Fibroblast of peridontal ligament (primary cell): ENCODE measurements at regions not wholly inside any gene's neighbourhood (a gene's known extent, or its start where the extent isn't known, plus 50 kb on each side); places are given as distances from the start of the nearest gene placed in this dataset.
"Not testable (repeated sequence)": the region's sequence is repeated elsewhere in the genome, so short reads cannot be mapped to it uniquely, and the experiment has no call there.

ENCODE experiments used
- DNase-seq: peaks from one replicate; pipeline ENCODE4 v3.0.0-alpha.2; 2010; ENCODE audit errors: extremely low read depth

DNA sequence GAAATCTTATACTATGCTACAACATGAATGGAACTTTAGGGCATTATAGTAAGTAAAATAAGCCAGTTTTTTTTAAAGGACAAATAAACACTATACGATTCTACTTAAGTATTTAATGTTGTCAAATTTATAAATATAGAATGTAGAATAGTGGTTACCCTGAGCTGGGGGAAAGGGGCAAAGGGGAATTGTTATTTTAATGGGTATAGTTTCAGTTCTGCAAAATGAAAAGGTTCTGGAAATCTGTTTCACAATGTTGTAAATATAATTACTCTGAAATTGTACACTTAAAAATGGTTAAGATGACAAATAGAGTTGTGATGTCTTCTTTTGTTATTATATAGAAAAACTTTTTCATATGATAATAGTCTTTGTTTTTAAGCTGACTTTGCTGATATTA lies 366.3 kb downstream of the MRPL39 start:
- no peak for DNase-seq

DNA sequence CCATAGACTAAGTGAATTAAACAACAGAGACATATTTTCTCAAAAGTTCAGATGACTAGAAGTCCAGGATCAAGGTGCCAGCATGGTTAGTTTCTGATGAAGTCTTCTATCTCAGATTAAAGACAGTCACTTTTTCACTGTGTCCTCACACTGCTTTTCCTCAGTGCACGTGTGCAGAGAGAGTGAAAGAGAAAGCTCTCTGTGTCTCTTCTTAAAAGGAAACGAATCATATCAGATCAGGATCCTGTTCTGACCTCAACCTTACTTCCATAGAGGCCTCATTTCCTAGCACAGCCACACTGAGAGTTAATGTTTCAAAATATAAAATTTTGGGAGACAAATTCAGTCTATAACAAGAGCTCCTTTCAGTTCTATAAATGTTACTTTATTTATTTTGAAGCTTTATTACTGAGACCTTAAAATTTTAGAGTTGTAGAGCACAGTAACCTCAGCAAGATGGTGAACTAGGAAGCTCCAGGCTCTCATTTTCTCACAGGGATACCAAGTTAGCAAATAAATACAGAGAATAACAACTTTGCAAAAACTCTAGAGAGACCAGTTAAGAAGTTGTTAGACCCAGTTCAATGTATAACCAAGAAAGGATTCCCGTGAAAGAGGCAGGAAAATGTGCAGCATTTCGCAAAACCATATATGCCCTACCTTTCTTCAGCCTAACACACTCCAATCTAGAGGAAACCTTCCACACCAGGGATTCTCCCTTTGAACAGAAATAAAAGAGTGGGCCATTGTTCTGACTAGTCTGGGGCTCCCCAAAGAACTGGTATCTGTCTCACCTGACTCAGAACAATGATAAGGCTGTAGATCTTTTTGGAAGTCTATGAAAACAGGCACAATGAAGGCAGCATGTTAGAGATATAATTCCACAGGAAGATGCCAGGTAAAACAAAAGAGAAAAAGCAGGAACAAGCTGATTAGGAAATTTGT lies 372.2 kb downstream of the MRPL39 start:
- no peak for DNase-seq

DNA sequence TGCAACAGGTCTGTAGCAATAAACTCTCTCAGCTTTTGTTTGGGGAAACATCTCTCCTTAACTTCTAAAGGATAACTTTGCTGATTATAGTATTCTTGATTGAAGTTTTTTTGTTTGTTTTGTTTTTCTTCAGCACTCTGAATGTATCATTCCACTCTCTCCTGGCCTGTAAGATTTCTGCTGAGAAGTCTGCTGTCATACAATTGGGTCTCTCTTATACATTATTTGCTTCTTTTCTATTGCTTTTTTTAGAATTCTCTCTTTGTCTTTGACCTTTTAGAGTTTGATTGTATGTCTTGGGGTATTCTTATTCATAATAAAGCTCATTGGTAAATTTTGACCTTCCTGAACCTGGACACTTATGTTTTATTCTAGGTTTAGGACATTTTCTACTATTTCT lies 386.3 kb downstream of the MRPL39 start:
- DNase-seq: no peak

DNA sequence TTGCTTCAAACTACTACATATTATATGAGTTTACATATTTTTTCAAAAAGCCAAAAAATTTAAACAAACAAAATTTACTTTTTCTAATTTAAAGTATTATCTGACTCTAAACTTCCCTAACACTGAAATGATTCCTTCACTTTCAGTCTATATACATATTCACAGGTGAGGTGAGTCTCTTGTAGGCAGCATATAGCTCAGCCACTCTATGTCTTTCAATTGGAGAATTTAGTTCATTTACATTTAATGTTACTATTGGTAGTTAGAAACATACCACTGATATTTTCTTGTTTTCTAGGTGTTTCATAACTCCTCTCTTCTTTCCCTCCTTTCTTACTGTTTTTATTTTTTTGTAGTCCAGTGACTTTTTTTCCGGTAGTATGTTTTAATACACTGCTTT lies 387.1 kb downstream of the MRPL39 start:
- DNase-seq: no peak

DNA sequence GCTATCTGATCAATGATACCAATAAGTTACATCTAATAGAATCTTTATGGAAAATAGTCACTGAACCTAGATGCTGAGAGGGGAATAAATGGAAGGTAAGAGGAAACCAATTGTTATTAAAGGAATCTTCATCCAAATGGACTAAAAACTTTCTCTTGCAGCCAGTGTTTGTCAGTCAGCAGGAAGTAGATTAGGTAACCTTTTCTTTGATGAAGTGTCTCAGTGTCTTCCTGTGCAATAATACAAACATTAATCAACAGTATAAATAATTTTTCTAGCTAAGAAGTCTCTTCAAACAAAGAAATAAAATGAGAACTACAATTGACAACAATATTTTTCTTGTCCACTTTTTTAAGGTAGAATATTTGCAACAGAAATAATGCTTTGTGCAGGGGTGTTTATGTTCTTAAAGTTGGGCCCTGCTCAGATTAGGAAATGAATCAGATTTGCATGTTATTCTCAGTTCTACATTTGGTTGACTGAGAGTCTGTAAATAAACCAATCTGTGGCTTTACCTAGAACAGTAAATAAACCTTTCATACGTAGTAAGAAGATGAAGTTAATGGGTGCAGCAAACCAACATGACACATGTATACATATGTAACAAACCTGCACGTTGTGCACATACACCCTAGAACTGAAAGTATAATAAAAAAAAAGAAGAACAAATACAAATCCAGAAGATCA lies 391.4 kb downstream of the MRPL39 start:
- DNase-seq: no peak

DNA sequence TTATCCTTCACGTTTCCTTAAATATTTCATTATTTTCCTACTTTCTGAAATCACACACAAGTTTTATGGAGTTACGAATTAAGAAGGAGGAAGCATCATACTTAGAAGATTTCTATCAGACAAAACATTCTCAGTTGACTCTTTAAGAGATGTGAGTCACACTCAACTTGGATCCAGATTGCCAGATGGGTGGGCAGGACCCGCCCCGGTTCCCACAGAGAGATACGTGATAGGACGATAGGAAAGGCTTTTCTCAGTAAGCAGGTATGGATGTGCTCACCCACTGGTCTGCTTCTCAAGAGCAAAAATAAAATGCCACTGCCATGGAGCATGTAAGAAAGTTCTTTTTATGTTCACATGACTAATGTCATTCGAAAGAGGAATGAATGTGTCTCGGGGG lies 392.6 kb downstream of the MRPL39 start:
- DNase-seq: no peak

DNA sequence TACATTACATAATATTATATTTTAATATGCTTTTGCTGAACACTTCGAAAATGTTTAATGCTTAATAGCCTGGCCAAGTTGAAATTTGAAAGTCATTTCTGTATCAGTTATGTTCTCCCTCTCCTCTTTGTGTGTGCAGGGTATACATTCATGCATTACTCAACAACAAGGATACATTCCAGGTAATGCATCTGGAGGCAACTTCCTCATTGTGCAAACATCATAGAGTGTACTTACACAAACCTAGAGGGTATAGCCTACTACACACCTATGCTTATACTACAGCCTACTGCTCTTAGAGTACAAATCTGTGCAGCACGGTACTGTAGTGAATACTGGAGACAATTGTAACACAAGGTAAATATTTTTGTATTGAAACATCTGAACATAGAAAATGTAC lies 407.3 kb downstream of the MRPL39 start:
- no peak for DNase-seq

DNA sequence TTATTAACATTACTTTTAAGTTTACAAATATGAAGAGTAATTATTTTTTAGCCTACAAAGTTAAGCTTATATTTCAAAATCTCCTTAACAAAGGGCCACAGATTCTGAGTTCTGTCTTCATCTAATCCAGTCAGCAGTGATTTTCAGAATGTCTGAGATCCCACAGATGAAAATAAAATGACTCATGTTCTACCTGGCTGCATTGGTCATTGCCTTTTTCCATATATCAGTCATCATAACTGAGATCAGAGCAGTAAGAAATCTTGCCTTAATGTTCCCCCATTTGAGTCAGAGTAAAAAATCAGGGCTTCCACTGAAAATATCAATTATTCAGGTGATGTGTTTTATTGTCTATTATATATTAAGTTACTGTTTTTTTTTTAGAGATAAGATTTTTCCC lies 416.1 kb downstream of the MRPL39 start:
- DNase-seq: no peak

DNA sequence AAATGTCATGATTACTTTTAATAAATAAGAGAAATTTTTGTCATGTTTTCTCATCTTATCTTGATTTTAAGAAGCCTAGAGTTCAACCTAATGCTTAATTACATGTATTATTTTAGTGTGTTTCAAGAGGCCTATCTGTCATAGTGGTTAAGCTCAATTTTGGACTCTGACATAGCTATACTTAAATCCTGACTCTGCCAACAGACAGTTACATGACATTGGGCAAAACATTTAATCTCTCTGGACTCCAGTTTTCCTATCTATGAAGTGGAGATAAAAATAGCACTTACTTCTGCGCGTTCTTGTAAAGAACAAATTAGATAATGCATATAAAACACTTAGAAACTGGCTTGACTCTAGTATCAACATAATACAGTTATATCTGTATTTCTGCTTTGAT lies 417.8 kb downstream of the MRPL39 start:
- no peak for DNase-seq

DNA sequence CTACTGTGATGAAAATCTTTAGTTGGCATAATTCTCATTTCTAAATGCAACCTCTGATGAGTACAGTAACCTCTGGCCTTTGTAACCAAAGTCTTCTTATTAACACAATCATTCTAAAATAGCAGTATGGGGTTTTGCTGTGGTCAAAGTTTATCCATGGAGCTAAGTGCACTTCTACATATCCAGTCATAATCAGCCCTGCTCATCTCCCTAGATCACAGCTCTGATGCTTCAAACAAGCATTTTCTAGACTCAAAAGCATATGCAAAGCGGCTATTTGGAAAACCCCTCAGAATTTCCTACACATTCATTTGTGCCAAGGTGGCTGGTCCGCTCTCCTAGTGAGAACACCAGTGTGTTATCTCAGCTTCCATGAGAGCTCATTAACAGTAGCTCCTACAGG lies 418.6 kb downstream of the MRPL39 start:
- DNase-seq: no peak

DNA sequence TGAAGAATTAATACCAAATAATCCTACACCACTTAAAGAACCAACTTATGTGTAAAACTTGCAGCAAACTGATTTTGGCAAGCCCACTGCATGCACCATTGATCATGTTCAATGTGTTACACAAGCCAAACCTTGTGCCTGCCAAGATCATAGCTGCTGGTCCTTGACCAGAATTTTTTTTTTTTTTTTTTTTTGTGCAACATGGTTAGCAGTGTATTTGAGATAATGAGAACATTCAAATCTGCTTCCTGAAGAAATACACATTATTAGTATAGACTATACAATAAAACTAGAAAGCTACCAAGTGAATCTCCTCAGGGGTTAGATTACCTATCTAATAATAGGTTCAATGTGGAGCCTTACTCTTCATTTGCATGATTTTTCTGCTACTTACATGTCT lies 421.0 kb downstream of the MRPL39 start:
- no peak for DNase-seq

DNA sequence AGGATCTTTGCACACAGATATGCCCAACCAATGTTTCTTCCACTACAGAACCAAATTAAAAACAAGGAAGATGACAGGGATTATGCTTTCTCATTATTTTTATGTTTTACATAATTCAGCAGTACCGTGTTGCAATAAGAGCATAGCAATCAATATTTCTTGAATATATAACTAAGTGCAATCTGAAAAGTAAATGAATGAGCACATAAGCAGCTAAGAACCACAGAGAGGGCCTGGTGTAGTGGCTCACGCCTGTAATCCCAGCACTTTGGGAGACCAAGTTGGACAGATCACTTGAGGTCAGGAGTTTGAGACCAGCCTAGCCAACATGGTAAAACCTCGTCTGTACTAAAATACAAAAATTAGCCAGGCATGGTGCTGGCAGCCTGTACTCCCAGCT lies 423.7 kb downstream of the MRPL39 start:
- DNase-seq: no peak

DNA sequence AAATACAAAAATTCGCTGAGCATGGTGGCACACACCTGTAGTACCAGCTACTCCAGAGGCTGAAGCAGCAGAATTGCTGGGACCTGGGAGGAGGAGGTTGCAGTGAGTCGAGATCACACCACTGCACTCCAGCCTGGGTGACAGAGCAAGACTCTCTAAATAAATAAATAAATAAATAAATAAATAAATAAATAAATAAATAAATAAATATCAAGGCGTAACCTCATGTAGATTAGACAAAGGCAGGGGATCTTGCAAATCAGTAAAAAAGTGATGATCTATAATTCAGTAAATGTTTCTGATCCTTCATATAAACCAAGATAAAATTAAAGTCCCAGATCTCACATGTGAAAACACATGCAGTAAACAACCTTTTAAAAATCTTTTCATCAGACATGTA lies 425.6 kb downstream of the MRPL39 start:
- not testable (repeated sequence) for DNase-seq

DNA sequence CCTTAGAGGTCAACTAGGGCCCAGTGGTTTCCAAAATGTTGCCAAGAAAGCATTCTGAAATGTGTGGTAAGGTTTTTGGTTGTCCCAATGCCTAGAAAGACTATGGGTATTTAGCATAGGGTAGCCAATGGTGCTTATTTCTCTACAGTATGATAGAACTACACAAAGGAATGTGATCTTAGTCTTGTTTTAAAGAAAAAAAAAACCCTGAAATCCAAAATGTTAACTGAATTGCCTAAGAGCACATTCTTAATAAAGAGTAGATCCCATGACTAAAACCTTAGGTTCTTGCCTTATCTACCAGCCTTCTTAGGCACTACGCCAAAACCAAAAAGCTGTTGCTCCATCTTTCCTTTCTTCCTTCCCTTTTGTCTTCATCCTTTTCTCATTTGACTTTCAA lies 428.2 kb downstream of the MRPL39 start:
- peak; percentile 2 for DNase-seq

DNA sequence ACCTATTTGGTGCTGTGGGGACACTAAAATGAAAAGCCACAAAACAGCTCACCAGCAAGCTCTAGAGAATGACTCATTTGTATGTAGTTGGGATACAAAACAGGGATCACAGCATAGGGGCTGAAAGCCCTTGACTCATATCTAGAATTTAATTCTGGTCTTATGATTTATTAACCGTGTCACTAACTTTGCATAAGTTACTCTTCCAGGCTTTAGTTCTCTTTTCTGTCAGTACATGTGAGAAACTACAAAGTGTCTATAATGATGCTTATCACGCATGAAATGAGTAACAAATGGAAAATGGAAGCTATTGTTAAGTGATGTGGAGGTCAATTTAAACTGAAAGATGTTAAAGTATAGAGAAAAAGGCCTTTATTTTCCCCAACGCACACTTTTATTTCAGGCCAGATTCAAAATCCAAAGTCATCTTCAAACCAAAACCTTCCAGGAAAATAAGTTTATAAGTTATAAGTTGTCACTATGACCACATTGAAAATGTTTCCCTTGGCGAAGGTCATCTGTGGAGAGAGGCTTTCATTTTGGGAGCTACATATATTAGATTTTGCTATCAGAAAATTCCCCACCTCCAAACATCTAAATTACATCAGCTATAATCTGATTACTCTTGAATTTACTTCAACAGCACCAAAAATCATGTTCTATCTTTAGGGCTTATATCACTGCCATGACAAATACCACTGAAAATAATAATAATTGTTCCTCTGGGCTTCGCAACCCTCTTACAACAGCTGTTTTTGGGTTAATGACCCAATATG lies 430.5 kb downstream of the MRPL39 start:
- DNase-seq: no peak

DNA sequence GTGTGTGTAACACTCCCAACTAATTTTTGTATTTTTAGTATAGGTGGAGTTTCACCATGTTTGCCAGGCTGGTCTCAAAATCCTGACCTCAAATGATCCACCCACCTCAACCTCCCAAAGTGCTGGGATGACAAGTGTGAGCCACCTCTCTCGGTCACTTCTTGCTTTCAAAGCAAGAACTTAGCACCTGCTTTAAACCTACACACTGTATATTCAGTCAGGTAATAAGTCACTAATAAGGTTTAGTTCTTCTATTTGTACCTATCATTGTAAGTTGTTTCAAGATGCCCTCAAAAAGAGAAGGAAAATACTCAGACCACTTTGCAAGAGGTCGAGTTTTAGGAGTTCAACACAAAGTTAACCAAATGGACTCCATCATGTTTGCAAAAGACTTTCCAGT lies 431.3 kb downstream of the MRPL39 start:
- DNase-seq: no peak

DNA sequence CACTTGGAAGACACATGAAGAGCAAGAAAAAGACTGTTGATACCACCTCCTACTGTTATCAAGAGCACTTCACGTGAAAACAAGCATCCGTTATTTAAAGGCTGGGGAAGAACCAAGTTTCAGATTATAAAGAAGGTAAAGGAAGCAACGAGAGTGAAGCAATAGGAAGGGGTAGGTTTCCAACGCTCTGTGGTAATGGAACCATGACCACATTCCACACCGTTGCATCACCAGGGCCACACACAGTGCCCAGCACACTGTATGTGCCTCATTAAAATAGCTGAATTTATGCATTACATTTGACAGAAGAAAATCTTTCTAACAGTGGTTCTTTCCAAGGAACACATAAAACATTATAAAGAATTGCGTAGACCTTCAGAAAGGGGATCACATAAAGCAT lies 435.8 kb downstream of the MRPL39 start:
- no peak for DNase-seq

DNA sequence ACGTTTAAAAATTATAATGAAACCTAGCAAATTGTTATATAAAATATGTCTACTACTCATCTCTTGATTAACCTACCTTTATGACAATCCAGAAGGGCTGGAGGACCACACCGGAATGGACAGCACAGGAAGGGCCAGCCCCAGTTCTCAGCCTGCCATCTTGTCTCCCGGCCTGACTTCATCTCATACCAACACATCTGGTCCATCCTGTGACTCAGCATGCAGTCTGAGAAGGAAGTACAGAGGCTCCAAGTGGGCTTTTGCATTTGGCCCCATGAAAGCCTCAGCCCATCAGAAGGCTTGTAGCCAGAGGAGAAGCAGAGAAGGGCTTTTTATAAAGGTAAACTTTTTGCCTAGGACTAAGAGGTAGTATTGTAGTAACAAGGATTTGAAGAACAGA lies 436.6 kb downstream of the MRPL39 start:
- DNase-seq: no peak

DNA sequence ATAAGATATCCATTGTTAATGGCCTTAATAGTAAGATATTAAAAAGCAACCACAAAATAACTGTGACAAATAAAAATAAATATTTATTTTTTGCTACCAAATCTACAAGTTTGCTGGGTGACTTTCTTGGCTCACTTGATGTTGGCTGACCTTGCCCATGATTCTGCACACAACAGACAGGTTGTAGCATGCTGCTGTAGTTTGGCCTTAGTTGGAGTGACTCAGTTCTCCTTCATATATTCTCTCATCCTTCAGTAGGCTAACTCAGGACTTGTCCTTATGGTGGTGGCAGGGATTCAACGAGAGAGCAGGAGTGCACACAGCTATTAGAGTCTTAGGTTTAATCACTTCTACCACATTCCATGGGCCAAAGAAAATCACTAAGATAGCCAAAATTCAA lies 437.9 kb downstream of the MRPL39 start:
- DNase-seq: no peak

DNA sequence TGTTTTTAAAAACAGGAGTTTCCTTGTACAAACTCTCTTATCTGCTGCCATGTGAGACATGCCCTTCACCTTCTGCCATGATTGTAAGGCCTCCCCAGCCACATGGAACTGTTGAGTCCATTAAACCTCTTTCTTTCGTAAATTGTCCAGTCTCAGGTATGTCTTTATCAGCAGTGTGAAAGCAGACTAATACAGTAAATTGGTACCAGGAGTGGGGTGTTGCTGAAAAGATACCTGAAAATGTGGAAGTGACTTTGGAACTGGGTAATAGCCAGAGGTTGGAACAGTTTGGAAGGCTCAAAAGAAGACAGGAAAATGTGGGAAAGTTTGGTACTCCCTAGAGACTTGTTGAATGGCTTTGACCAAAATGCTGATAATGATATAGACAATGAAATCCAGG lies 440.4 kb downstream of the MRPL39 start:
- DNase-seq: not testable (repeated sequence)

DNA sequence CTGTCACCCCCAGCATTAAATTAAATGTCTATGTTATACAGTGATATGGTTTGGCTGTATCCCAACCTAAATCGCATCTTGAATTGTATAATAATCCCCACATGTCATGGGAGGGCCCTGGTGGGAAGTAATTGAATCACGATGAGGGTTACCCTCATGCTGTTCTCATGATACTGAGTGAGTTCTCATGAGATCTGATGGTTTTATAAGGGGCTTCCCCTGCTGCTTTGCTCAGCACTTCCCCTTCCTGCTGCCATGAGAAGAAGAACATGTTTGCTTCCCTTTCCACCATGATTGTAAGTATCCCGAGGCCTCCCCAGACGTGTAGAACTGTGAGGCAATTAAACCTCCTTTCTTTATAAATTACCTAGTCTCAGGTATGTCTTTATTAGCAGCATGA lies 445.7 kb downstream of the MRPL39 start:
- DNase-seq: no peak

DNA sequence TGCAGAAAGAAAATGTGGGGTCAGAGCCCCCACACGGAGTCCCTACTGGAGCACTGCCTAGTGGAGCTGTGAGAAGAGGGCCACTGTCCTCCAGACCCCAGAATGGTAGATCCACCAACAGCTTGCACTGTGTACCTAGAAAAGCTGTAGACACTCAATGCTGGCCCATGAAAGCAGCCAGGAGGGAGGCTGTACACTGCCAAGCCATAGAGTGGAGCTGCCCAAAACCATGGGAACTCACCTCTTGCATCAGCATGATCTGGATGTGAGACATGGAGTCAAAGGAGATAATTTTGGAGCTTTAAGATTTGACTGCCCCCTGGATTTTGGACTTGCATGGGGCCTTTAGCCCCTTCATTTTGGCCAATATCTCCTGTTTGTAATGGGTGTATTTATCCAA lies 452.3 kb downstream of the MRPL39 start:
- not testable (repeated sequence) for DNase-seq

DNA sequence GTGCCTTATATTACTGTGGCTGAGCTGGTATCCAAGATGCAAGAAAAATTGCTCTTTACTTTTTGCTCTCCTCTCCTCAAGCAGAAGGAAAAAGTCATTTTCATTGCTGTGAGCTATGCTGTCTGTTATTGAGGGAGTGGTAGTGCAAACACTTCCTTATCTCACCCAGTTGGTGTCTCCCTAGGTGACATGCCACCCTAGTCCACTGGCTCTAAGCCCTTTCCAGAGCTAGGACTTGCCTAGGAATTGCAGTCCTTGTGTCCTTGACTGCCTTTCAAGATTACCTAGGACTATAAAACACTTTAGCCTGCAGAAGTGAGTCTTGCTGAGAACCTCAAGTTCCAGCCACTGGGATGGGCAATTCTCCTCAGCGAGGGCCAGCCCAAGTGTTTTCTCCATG lies 458.3 kb downstream of the MRPL39 start:
- no peak for DNase-seq
